ENCODE measurements at regions not wholly inside any gene's neighbourhood (a gene's known extent, or its start where the extent isn't known, plus 50 kb on each side); places are given as distances from the start of the nearest gene placed in this dataset.
"Not testable (repeated sequence)": the region's sequence is repeated elsewhere in the genome, so short reads cannot be mapped to it uniquely, and the experiment has no call there.

- no peak overlapping the region for H3K4me3 Mint-ChIP-seq
- Histone ChIP-seq H3K79me2 (ENCODE audit: low read depth) (no peaks in the 10 kb centered on the region), H3K4me2 (no peak overlapping the region), H3K4me3 (no peak overlapping the region), H3F3A (ENCODE audit: low read depth) (peaks cover 3% of the 10 kb centered on the region), H3K27me3 (no peaks in the 10 kb centered on the region), H3K4me1 (peaks cover 16% of the 10 kb centered on the region), H2AFZ (replicated peaks) (peak overlapping the region; percentile 94), H3K36me3 (no peaks in the 10 kb centered on the region), H3K27ac (no peak overlapping the region), H4K20me1 (ENCODE audit: low read depth) (no peaks in the 10 kb centered on the region), H3K9ac (no peak overlapping the region), H3K9me3 (ENCODE audit: low read depth) (no peaks in the 10 kb centered on the region)
- no peak overlapping the region for H3K27ac Mint-ChIP-seq
- DNase-seq (ENCODE audit: low spot score): no peak
- no peaks in the 10 kb centered on the region for H3K36me3 Mint-ChIP-seq
- no peaks in the 10 kb centered on the region for H3K27me3 Mint-ChIP-seq (ENCODE audit: insufficient read depth, low read depth)
- no peaks in the 10 kb centered on the region for H3K9me3 Mint-ChIP-seq
- TF ChIP-seq EZH2 (IDR thresholded peaks at IDR 0.05) (no peak), EZH2phosphoT487 (IDR thresholded peaks at IDR 0.05) (no peak), CTCF (IDR thresholded peaks at IDR 0.05) (no peak)
- H3K4me1 Mint-ChIP-seq: peaks cover 14% of the 10 kb centered on the region
These were observed 193.8 kb upstream of the TOX3 start for GRCh38 chr16:52740766-52741165.

- H3K27me3 Mint-ChIP-seq (ENCODE audit: insufficient read depth, low read depth): no peaks in the 10 kb centered on the region
- H2AFZ ChIP-seq (replicated peaks): no peak overlapping the region
- H3K4me1 ChIP-seq: peaks cover 16% of the 10 kb centered on the region
- H3F3A ChIP-seq (ENCODE audit: low read depth): peaks cover 3% of the 10 kb centered on the region
- no peak overlapping the region for H3K4me2 ChIP-seq
- no peaks in the 10 kb centered on the region for H3K9me3 ChIP-seq (ENCODE audit: low read depth)
- no peak overlapping the region for H3K4me3 Mint-ChIP-seq
- H3K4me1 Mint-ChIP-seq: peaks cover 14% of the 10 kb centered on the region
- H4K20me1 ChIP-seq (ENCODE audit: low read depth): no peaks in the 10 kb centered on the region
- TF ChIP-seq EZH2phosphoT487 (IDR thresholded peaks at IDR 0.05): no peak
- H3K27me3 ChIP-seq: no peaks in the 10 kb centered on the region
- no peaks in the 10 kb centered on the region for H3K36me3 ChIP-seq
- no peak overlapping the region for H3K9ac ChIP-seq
- no peaks in the 10 kb centered on the region for H3K9me3 Mint-ChIP-seq
- H3K36me3 Mint-ChIP-seq: no peaks in the 10 kb centered on the region
- no peak overlapping the region for H3K4me3 ChIP-seq
- no peak for DNase-seq (ENCODE audit: low spot score)
- no peak overlapping the region for H3K27ac Mint-ChIP-seq
- no peak overlapping the region for H3K27ac ChIP-seq
- H3K79me2 ChIP-seq (ENCODE audit: low read depth): no peaks in the 10 kb centered on the region
These were observed 193.4 kb upstream of the TOX3 start for GRCh38 chr16:52740333-52740732.

GRCh38 chr16:52738992-52739391 lies 192.0 kb upstream of the TOX3 start:
- H3K4me2 ChIP-seq; H3K4me3 Mint-ChIP-seq; DNase-seq (ENCODE audit: low spot score); H3K27ac ChIP-seq; H2AFZ ChIP-seq (replicated peaks); H3K27ac Mint-ChIP-seq; H4K20me1 ChIP-seq (ENCODE audit: low read depth); H3K36me3 ChIP-seq; H3K27me3 Mint-ChIP-seq (ENCODE audit: insufficient read depth, low read depth); H3K27me3 ChIP-seq; H3K9me3 ChIP-seq (ENCODE audit: low read depth); H3K36me3 Mint-ChIP-seq; H3K79me2 ChIP-seq (ENCODE audit: low read depth); H3K4me3 ChIP-seq; H3F3A ChIP-seq (ENCODE audit: low read depth); H3K9me3 Mint-ChIP-seq; H3K9ac ChIP-seq: not testable (repeated sequence)
- H3K4me1 ChIP-seq: peaks cover 16% of the 10 kb centered on the region
- peaks cover 14% of the 10 kb centered on the region for H3K4me1 Mint-ChIP-seq

- Histone ChIP-seq H3K79me2 (ENCODE audit: low read depth) (no peaks in the 10 kb centered on the region), H3F3A (ENCODE audit: low read depth) (no peaks in the 10 kb centered on the region), H3K27ac (no peak overlapping the region), H3K4me3 (no peak overlapping the region), H3K4me1 (no peaks in the 10 kb centered on the region), H3K9ac (no peak overlapping the region), H3K27me3 (no peaks in the 10 kb centered on the region), H3K36me3 (no peaks in the 10 kb centered on the region), H3K9me3 (ENCODE audit: low read depth) (no peaks in the 10 kb centered on the region), H2AFZ (replicated peaks) (no peak overlapping the region), H3K4me2 (no peak overlapping the region), H4K20me1 (ENCODE audit: low read depth) (no peaks in the 10 kb centered on the region)
- no peak for TF ChIP-seq EZH2phosphoT487 (IDR thresholded peaks at IDR 0.05)
- no peak for TF ChIP-seq CTCF (IDR thresholded peaks at IDR 0.05)
- no peak for TF ChIP-seq EZH2 (IDR thresholded peaks at IDR 0.05)
- no peak for DNase-seq (ENCODE audit: low spot score)
- H3K4me1 Mint-ChIP-seq: peaks cover 3% of the 10 kb centered on the region
- no peak overlapping the region for H3K4me3 Mint-ChIP-seq
- peaks cover 3% of the 10 kb centered on the region for H3K27me3 Mint-ChIP-seq (ENCODE audit: insufficient read depth, low read depth)
- peaks cover 15% of the 10 kb centered on the region for H3K9me3 Mint-ChIP-seq
- H3K36me3 Mint-ChIP-seq: peaks cover 2% of the 10 kb centered on the region
- H3K27ac Mint-ChIP-seq: no peak overlapping the region
These were observed 184.4 kb upstream of the TOX3 start for GRCh38 chr16:52731219-52731875.

Data from neural progenitor cell (in vitro differentiated cells).